Endothelial cell of umbilical vein (primary cell): ENCODE measurements at regions not wholly inside any gene's neighbourhood (a gene's known extent, or its start where the extent isn't known, plus 50 kb on each side); places are given as distances from the start of the nearest gene placed in this dataset.

Experiments
- BruUV-seq: library from RNA; stranded (reverse); fragments of 400-500 nt; replicated peaks from 2 replicates; lab custom pipeline; 2021; lab: Mats Ljungman, UMichigan
- CTCF ChIA-PET: fragments of 300-600, 350-600 bp; sonication (Branson Sonifier 250); formaldehyde crosslinking; loops from one replicate; lab custom pipeline; 2021; ENCODE audit warnings: antibody characterized with exemption, inconsistent platforms; lab: Charles Lee
- POLR2A ChIA-PET: fragments of 300-600, 350-600 bp; sonication (Branson Sonifier 250); formaldehyde crosslinking; loops from one replicate; lab custom pipeline; 2021; ENCODE audit warnings: antibody characterized with exemption, inconsistent platforms; lab: Charles Lee
- DNase-seq: peaks from one replicate; pipeline ENCODE4 v3.0.0-alpha.2; 2011; ENCODE audit warnings: low read depth, low spot score
- FAIRE-seq: peaks from 2 replicates; lab custom pipeline; 2011; peaks lifted over from hg19 to GRCh38; lab: Jason Lieb, UNC
- H2AFZ ChIP-seq: 2 replicates; pipeline ENCODE4 v1.6.0; 2012; ENCODE audit warnings: low read depth, low read length, control low read depth, inconsistent platforms
- H3K27ac ChIP-seq: 2 replicates; pipeline ENCODE4 v1.5.1; 2011; ENCODE audit warnings: low read depth, mild to moderate bottlenecking, control low read depth, low read length, moderate library complexity; ENCODE audit not compliant: insufficient read depth
- H3K27me3 ChIP-seq, 2 experiments: 2 replicates each; pipeline versions ENCODE4 v1.6.0 to v1.6.1; 2011; ENCODE audit warnings: low read length in 2 of 2, mixed read lengths in 1 of 2; ENCODE audit not compliant: control insufficient read depth in 2 of 2, insufficient read depth in 2 of 2
- H3K36me3 ChIP-seq, 2 experiments: 2 replicates in 1 of 2; 3 replicates in 1 of 2; pipeline ENCODE4 v1.5.1; 2011; ENCODE audit warnings: low read length in 2 of 2, mild to moderate bottlenecking in 1 of 2, moderate library complexity in 1 of 2; ENCODE audit not compliant: control insufficient read depth in 2 of 2, insufficient read depth in 2 of 2; ENCODE audit errors: extremely low read depth in 1 of 2
- H3K4me1 ChIP-seq: 3 replicates; pipeline ENCODE4 v1.5.1; 2011; ENCODE audit warnings: mild to moderate bottlenecking, low read length; ENCODE audit not compliant: control insufficient read depth, insufficient read depth; ENCODE audit errors: extremely low read depth
- H3K4me2 ChIP-seq: 2 replicates; pipeline ENCODE4 v1.6.1; 2011; ENCODE audit warnings: low read length, control low read depth, mixed read lengths; ENCODE audit not compliant: insufficient read depth
- H3K4me3 ChIP-seq, 3 experiments: fragments of 200-600 bp in 1 of 3; sonication (generic), shearing (Covaris generic) in 1 of 3; replicated peaks in 1 of 3; 2 replicates each; pipeline ENCODE4 v1.5.1; 2011 to 2016; ENCODE audit warnings: control low read depth in 3 of 3, low read length in 3 of 3, mild to moderate bottlenecking in 2 of 3, inconsistent platforms in 1 of 3, low read depth in 1 of 3, moderate library complexity in 1 of 3; ENCODE audit not compliant: insufficient read depth in 1 of 3
- H3K79me2 ChIP-seq: 2 replicates; pipeline ENCODE4 v1.6.0; 2012; ENCODE audit warnings: low read length, inconsistent platforms; ENCODE audit not compliant: control insufficient read depth, insufficient read depth
- H3K9ac ChIP-seq: replicated peaks from 2 replicates; pipeline ENCODE3; 2011; ENCODE audit warnings: low read length, control low read depth; ENCODE audit not compliant: insufficient read depth; ENCODE audit errors: extremely low read depth
- H3K9me1 ChIP-seq: replicated peaks from 3 replicates; pipeline ENCODE4 v1.6.0; 2011; ENCODE audit warnings: mild to moderate bottlenecking, low read length; ENCODE audit not compliant: control insufficient read depth, insufficient read depth; ENCODE audit errors: extremely low read depth
- H3K9me3 ChIP-seq: replicated peaks from 2 replicates; pipeline ENCODE4 v1.5.1; 2012; ENCODE audit warnings: low read length, inconsistent platforms; ENCODE audit not compliant: control insufficient read depth, insufficient read depth
- H4K20me1 ChIP-seq: replicated peaks from 2 replicates; pipeline ENCODE3; 2011; ENCODE audit warnings: mild to moderate bottlenecking, low read length; ENCODE audit not compliant: control insufficient read depth, insufficient read depth; ENCODE audit errors: extremely low read depth
- EZH2 ChIP-seq: IDR thresholded peaks from 2 replicates; pipeline ENCODE4 v1.6.1; 2012; ENCODE audit warnings: borderline replicate concordance, low read depth, mild to moderate bottlenecking, moderate library complexity, low read length, inconsistent platforms; ENCODE audit not compliant: severe bottlenecking
- FOS ChIP-seq: IDR thresholded peaks from 2 replicates; pipeline ENCODE4 v1.6.1; 2011; ENCODE audit warnings: mild to moderate bottlenecking, low read length, moderate library complexity, borderline replicate concordance; ENCODE audit not compliant: insufficient read depth
- GATA2 ChIP-seq: IDR thresholded peaks from 2 replicates; pipeline ENCODE4 v1.7.0; 2011; ENCODE audit warnings: low read depth, mild to moderate bottlenecking, moderate library complexity, mixed read lengths, low read length; ENCODE audit not compliant: insufficient read length, insufficient read depth
- JUN ChIP-seq: IDR thresholded peaks from 2 replicates; pipeline ENCODE4 v1.6.1; 2011; ENCODE audit warnings: borderline replicate concordance, low read depth; ENCODE audit not compliant: insufficient read length, insufficient read depth
- MAX ChIP-seq: IDR thresholded peaks from 2 replicates; pipeline ENCODE4 v1.6.1; 2011; ENCODE audit not compliant: insufficient read depth, insufficient read length
- MYC ChIP-seq: IDR thresholded peaks from one replicate; pipeline ENCODE4 v1.6.1; 2011; ENCODE audit warnings: mild to moderate bottlenecking, low read depth, low read length
- POLR2A ChIP-seq: IDR thresholded peaks from 2 replicates; pipeline ENCODE4 v1.6.1; 2012; ENCODE audit warnings: low read depth, mild to moderate bottlenecking, control low read depth, low read length
- POLR2AphosphoS5 ChIP-seq: IDR thresholded peaks from 2 replicates; pipeline ENCODE4 v1.6.1; 2012; ENCODE audit warnings: low read depth, mild to moderate bottlenecking, control low read depth, low read length, moderate library complexity; ENCODE audit not compliant: insufficient read depth
- dilution Hi-C: fragments of 300-500 bp; cut with MboI; formaldehyde crosslinking; loops from one replicate; pipeline ENCODE4 v1.15.0; 2019; ENCODE audit warnings: low sequenced_read_pairs; ENCODE audit not compliant: extremely low pct_ligation_motif_present
- intact Hi-C: fragments of 100-400 bp; cut with micrococcal nuclease; formaldehyde crosslinking; loops from one replicate; pipeline ENCODE4 v1.10.0; 2022
- TF ChIP-seq, protein P1 (sequence below), 2 donors: IDR thresholded peaks; 1 replicate in 1 of 2; 2 replicates in 1 of 2; pipeline ENCODE4 v1.5.1; 2011; ENCODE audit warnings: low read length in 2 of 2, mild to moderate bottlenecking in 2 of 2, moderate library complexity in 2 of 2, control low read depth in 1 of 2, inconsistent platforms in 1 of 2, low read depth in 1 of 2; ENCODE audit not compliant: insufficient read depth in 1 of 2; ENCODE audit errors: extremely low read depth in 1 of 2

GRCh38 chr3:74106925-74107324, 482.2 kb upstream of the PDZRN3 start:
- ChIA-PET CTCF (no interaction called here), POLR2A (no interaction called here)
- no peaks in the 10 kb centered on the region for H3K79me2 ChIP-seq
- TF ChIP-seq, protein P1, sequence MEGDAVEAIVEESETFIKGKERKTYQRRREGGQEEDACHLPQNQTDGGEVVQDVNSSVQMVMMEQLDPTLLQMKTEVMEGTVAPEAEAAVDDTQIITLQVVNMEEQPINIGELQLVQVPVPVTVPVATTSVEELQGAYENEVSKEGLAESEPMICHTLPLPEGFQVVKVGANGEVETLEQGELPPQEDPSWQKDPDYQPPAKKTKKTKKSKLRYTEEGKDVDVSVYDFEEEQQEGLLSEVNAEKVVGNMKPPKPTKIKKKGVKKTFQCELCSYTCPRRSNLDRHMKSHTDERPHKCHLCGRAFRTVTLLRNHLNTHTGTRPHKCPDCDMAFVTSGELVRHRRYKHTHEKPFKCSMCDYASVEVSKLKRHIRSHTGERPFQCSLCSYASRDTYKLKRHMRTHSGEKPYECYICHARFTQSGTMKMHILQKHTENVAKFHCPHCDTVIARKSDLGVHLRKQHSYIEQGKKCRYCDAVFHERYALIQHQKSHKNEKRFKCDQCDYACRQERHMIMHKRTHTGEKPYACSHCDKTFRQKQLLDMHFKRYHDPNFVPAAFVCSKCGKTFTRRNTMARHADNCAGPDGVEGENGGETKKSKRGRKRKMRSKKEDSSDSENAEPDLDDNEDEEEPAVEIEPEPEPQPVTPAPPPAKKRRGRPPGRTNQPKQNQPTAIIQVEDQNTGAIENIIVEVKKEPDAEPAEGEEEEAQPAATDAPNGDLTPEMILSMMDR (IDR thresholded peaks at IDR 0.05; ENCODE audit: extremely low read depth in 1 of 2, insufficient read depth in 1 of 2, low read depth in 1 of 2, low read length in 2 of 2): no peak
- no peak for TF ChIP-seq POLR2A
- no peak for TF ChIP-seq POLR2AphosphoS5
- TF ChIP-seq JUN: no peak
- no peak for TF ChIP-seq EZH2
- no peak overlapping the region for H2AFZ ChIP-seq
- no peak overlapping the region for H3K4me3 ChIP-seq
- no peak overlapping the region for H3K27ac ChIP-seq
- no peaks in the 10 kb centered on the region for H3K4me1 ChIP-seq
- intact Hi-C loops: no loop called here
- H3K9me1 ChIP-seq: no peaks in the 10 kb centered on the region
- BruUV-seq: no TSS peak
- no peaks in the 10 kb centered on the region for H3K36me3 ChIP-seq
- H3K9me3 ChIP-seq: peaks cover 5% of the 10 kb centered on the region
- H3K27me3 ChIP-seq: no peaks in the 10 kb centered on the region
- FAIRE-seq: no peak
- H4K20me1 ChIP-seq: no peaks in the 10 kb centered on the region
- no peak overlapping the region for H3K4me2 ChIP-seq
- DNase-seq: no peak
- dilution Hi-C loops: no loop called here
- H3K9ac ChIP-seq: no peak overlapping the region

- no peaks in the 10 kb centered on the region for H4K20me1 ChIP-seq
- no peak overlapping the region for H3K4me2 ChIP-seq
- intact Hi-C loops (no loop called here), dilution Hi-C loops (no loop called here)
- no peak for TF ChIP-seq MYC
- no peak for TF ChIP-seq POLR2AphosphoS5
- TF ChIP-seq FOS: no peak
- TF ChIP-seq, protein P1 (IDR thresholded peaks at IDR 0.05; ENCODE audit: extremely low read depth in 1 of 2, insufficient read depth in 1 of 2, low read depth in 1 of 2, low read length in 2 of 2): no peak
- TF ChIP-seq EZH2: no peak
- no peak for TF ChIP-seq GATA2
- TF ChIP-seq MAX: no peak
- TF ChIP-seq POLR2A: no peak
- no peak for TF ChIP-seq JUN
- no peak overlapping the region for H2AFZ ChIP-seq
- no TSS peak for BruUV-seq
- CTCF ChIA-PET: interaction anchor here (1.0 kb wide), 1 partner anchor 8 kb away, joined by 3 read pairs; no protein-coding TSS in a partner anchor
- H3K79me2 ChIP-seq: no peaks in the 10 kb centered on the region
- no peaks in the 10 kb centered on the region for H3K4me1 ChIP-seq
- no peaks in the 10 kb centered on the region for H3K27me3 ChIP-seq
- no peak overlapping the region for H3K27ac ChIP-seq
- no peak overlapping the region for H3K9ac ChIP-seq
- no peak overlapping the region for H3K4me3 ChIP-seq
- H3K36me3 ChIP-seq: no peaks in the 10 kb centered on the region
- POLR2A ChIA-PET: no interaction called here
- no peaks in the 10 kb centered on the region for H3K9me1 ChIP-seq
- DNase-seq: no peak
- peaks cover 2% of the 10 kb centered on the region for H3K9me3 ChIP-seq
- no peak for FAIRE-seq
These were observed 466.5 kb upstream of the PDZRN3 start for GRCh38 chr3:74091204-74091603.
